SK-N-SH (cell line): ENCODE measurements at regions not wholly inside any gene's neighbourhood (a gene's known extent, or its start where the extent isn't known, plus 50 kb on each side); places are given as distances from the start of the nearest gene placed in this dataset.

ENCODE experiments used
- CTCF ChIA-PET: fragments of 300-600, 350-600 bp; formaldehyde crosslinking; extraction: SDS; loops from one replicate; lab custom pipeline; 2021; lab: Yijun Ruan, JAX
- POLR2A ChIA-PET: fragments of 350-600 bp; sonication (Branson Sonifier 250); formaldehyde crosslinking; extraction: SDS; loops from one replicate; lab custom pipeline; 2020; ENCODE audit warnings: antibody characterized with exemption, inconsistent platforms; lab: Yijun Ruan, JAX
- DNase-seq: peaks from one replicate; pipeline ENCODE4 v3.0.0; 2012
- H2AFZ ChIP-seq: fragments of 200-600 bp; sonication (generic); 2 replicates; pipeline ENCODE4 v1.8.1; 2016; ENCODE audit warnings: antibody characterized with exemption, mild to moderate bottlenecking, low read depth
- H3F3A ChIP-seq: fragments of 200-600 bp; sonication (generic); replicated peaks from 2 replicates; pipeline ENCODE3; 2016; ENCODE audit warnings: antibody characterized with exemption, mild to moderate bottlenecking; ENCODE audit not compliant: insufficient read depth
- H3K27ac ChIP-seq, 2 experiments: fragments of 200-500 bp in 1 of 2; fragments of 200-600 bp in 1 of 2; sonication (Bioruptor generic) in 1 of 2; sonication (generic), shearing (Covaris generic) in 1 of 2; 2 replicates each; pipeline versions ENCODE4 v1.5.1 to v1.6.1; 2014 to 2016; ENCODE audit warnings: low read depth in 2 of 2, inconsistent platforms in 1 of 2, low read length in 1 of 2, mild to moderate bottlenecking in 1 of 2, mixed read lengths in 1 of 2
- H3K27me3 ChIP-seq: fragments of 200-600 bp; sonication (generic), shearing (Covaris generic); 2 replicates; pipeline ENCODE4 v1.6.1; 2016; ENCODE audit warnings: mixed run types; ENCODE audit not compliant: insufficient read depth
- H3K36me3 ChIP-seq, 2 experiments: fragments of 200-500 bp in 1 of 2; fragments of 200-600 bp in 1 of 2; sonication (Bioruptor generic) in 1 of 2; sonication (generic) in 1 of 2; replicated peaks in 1 of 2; 2 replicates each; pipeline versions ENCODE3 to v1.5.1; 2014 to 2016; ENCODE audit warnings: low read length in 1 of 2, mild to moderate bottlenecking in 1 of 2; ENCODE audit not compliant: insufficient read depth in 2 of 2, control insufficient read depth in 1 of 2
- H3K4me1 ChIP-seq, 2 experiments: fragments of 200-500 bp in 1 of 2; fragments of 200-600 bp in 1 of 2; sonication (Bioruptor generic) in 1 of 2; sonication (generic), shearing (Covaris generic) in 1 of 2; 2 replicates each; pipeline versions ENCODE4 v1.5.1 to v1.6.1; 2014 to 2016; ENCODE audit warnings: low read depth in 1 of 2, low read length in 1 of 2, mixed run types in 1 of 2; ENCODE audit not compliant: insufficient read depth in 2 of 2, control insufficient read depth in 1 of 2
- H3K4me2 ChIP-seq: fragments of 200-600 bp; sonication (generic), shearing (Covaris generic); 2 replicates; pipeline ENCODE4 v1.6.1; 2017; ENCODE audit warnings: mixed run types
- H3K4me3 ChIP-seq, 2 experiments: fragments of 200-500 bp in 1 of 2; fragments of 200-600 bp in 1 of 2; sonication (Bioruptor generic) in 1 of 2; sonication (generic), shearing (Covaris generic) in 1 of 2; 2 replicates each; pipeline versions ENCODE4 v1.5.1 to v1.8.1; 2014 to 2016; ENCODE audit warnings: low read depth in 2 of 2, inconsistent platforms in 1 of 2, low read length in 1 of 2, mild to moderate bottlenecking in 1 of 2, mixed read lengths in 1 of 2, moderate library complexity in 1 of 2
- H3K79me2 ChIP-seq: fragments of 200-600 bp; sonication (generic); 2 replicates; pipeline ENCODE4 v1.8.1; 2017; ENCODE audit warnings: mild to moderate bottlenecking; ENCODE audit not compliant: insufficient read depth
- H3K9ac ChIP-seq: fragments of 200-600 bp; sonication (generic); 2 replicates; pipeline ENCODE4 v1.6.1; 2017; ENCODE audit warnings: mixed run types
- H3K9me2 ChIP-seq: fragments of 200-600 bp; sonication (generic); 2 replicates; pipeline ENCODE4 v1.6.1; 2017; ENCODE audit warnings: mixed run types
- H3K9me3 ChIP-seq: fragments of 200-600 bp; sonication (generic); 2 replicates; pipeline ENCODE4 v1.6.1; 2017; ENCODE audit warnings: mixed run types, mild to moderate bottlenecking, moderate library complexity
- H4K20me1 ChIP-seq: fragments of 200-600 bp; sonication (generic); 2 replicates; pipeline ENCODE4 v1.6.1; 2017; ENCODE audit warnings: mild to moderate bottlenecking, mixed run types; ENCODE audit not compliant: insufficient read depth
- ELF1 ChIP-seq: IDR thresholded peaks from 2 replicates; pipeline ENCODE4 v1.4.0; 2012
- EP300 ChIP-seq, 2 experiments: IDR thresholded peaks; 2 replicates each; pipeline versions ENCODE4 v1.4.0 to v1.6.1; 2012; ENCODE audit warnings: borderline replicate concordance in 1 of 2, low read depth in 1 of 2, low read length in 1 of 2
- FOSL2 ChIP-seq: IDR thresholded peaks from 2 replicates; pipeline ENCODE4 v1.4.0; 2012; ENCODE audit warnings: low read depth, mild to moderate bottlenecking, moderate library complexity, borderline replicate concordance
- GATA2 ChIP-seq: sonication (generic); formaldehyde crosslinking; IDR thresholded peaks from 2 replicates; pipeline ENCODE4 v1.5.0; 2020; ENCODE audit warnings: mild to moderate bottlenecking, missing genetic modification reagents
- JUND ChIP-seq: IDR thresholded peaks from 2 replicates; pipeline ENCODE4 v1.4.0; 2012
- NFIC ChIP-seq: IDR thresholded peaks from 2 replicates; pipeline ENCODE4 v1.4.0; 2012; ENCODE audit warnings: borderline replicate concordance
- NRF1 ChIP-seq: IDR thresholded peaks from 2 replicates; pipeline ENCODE4 v1.6.1; 2012; ENCODE audit warnings: low read depth, mild to moderate bottlenecking, low read length
- POLR2AphosphoS5 ChIP-seq: IDR thresholded peaks from 2 replicates; pipeline ENCODE4 v1.6.1; 2012; ENCODE audit warnings: low read depth, low read length
- RFX5 ChIP-seq: IDR thresholded peaks from 2 replicates; pipeline ENCODE4 v1.6.1; 2012; ENCODE audit warnings: mild to moderate bottlenecking, improper control_type of control experiment, low read length
- RXRA ChIP-seq: IDR thresholded peaks from 2 replicates; pipeline ENCODE4 v1.4.0; 2012; ENCODE audit warnings: low read depth, mild to moderate bottlenecking, borderline replicate concordance
- TCF12 ChIP-seq: IDR thresholded peaks from 2 replicates; pipeline ENCODE4 v1.4.0; 2012
- TEAD4 ChIP-seq: IDR thresholded peaks from 2 replicates; pipeline ENCODE4 v1.4.0; 2012; ENCODE audit warnings: mild to moderate bottlenecking, borderline replicate concordance; ENCODE audit not compliant: insufficient read depth
- YY1 ChIP-seq: IDR thresholded peaks from 2 replicates; pipeline ENCODE4 v1.4.0; 2012; ENCODE audit warnings: low read depth, mild to moderate bottlenecking
- WGBS: methylation state at CpG from one replicate; pipeline ENCODE4 v1.1.6; 2017; ENCODE audit warnings: low lambda C conversion rate; 5-methylcytosine and 5-hydroxymethylcytosine counted together
- TF ChIP-seq, protein P1 (sequence below): fragments of 200-600 bp; sonication (generic); IDR thresholded peaks from 2 replicates; pipeline ENCODE4 v1.6.1; 2017; ENCODE audit warnings: antibody characterized with exemption, mild to moderate bottlenecking, moderate library complexity
- TF ChIP-seq, protein P2 (sequence below): IDR thresholded peaks from 2 replicates; pipeline ENCODE4 v1.4.0; 2012; ENCODE audit warnings: low read depth, borderline replicate concordance
- TF ChIP-seq, protein P3 (sequence below): IDR thresholded peaks from 2 replicates; pipeline ENCODE4; 2012

DNA sequence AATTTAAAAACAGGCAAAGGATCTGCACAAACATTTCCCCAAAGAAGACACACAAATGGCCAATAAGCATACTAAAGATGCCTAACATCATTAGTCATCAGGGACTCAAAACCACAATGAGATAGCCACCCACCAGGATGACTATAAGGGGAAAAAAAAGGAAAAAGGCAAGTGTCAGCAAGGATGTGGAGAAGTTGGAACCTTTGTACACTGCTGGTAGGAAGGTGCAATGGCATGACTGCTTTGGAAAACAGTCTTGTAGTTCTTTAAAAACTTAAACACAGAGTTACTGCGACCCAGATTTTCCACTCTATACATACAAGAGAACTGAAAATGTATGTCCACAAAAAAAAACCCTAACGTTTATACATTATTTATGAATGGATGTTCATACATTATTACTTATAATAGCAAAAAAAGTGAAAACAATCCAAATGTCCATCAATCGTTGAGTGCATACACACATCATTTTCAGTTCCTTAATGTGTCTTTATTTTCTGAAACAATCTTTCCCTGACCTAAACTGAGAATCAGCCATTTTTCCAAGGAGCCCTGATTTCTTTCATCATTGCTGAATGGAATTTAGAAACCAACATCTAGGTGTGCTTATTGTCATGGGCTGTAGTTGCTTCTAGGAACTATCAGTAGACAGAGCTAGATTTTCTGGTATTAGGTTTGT, 64.7 kb upstream of the TLK1 start:
- 29% methylated on average over 3 of the region's 3 CpGs for whole genome bisulfite sequencing
- H4K20me1 ChIP-seq = no peaks in the 10 kb centered on the region
- no peaks in the 10 kb centered on the region for H3K4me1 ChIP-seq
- H3K4me2 ChIP-seq = no peak overlapping the region
- H3K27ac ChIP-seq = no peak overlapping the region; a peak in 1 of 4 replicates
- H3K9me2 ChIP-seq = no peaks in the 10 kb centered on the region
- POLR2A ChIA-PET = no interaction called here
- no peaks in the 10 kb centered on the region for H3K36me3 ChIP-seq
- no peaks in the 10 kb centered on the region for H3K27me3 ChIP-seq
- TF ChIP-seq TEAD4 (peak; percentile 58; the same call in 1 of the 2 replicates), YY1 (peak; percentile 41; the same call in 1 of the 2 replicates), ELF1 (no peak), NFIC (peak; percentile 29; the same call in 1 of the 2 replicates), RXRA (no peak), JUND (peak; percentile 90), EP300 (IDR thresholded peaks at IDR 0.05; ENCODE audit: borderline replicate concordance in 1 of 2, low read depth in 1 of 2, low read length in 1 of 2) (peak in 1 of 2 experiments; percentile 39; a peak in 1 of 4 replicates), TCF12 (peak; percentile 72), POLR2AphosphoS5 (peak; percentile 36; the same call in 1 of the 2 replicates), FOSL2 (peak; percentile 94), RFX5 (no peak)
- TF ChIP-seq, protein P1, sequence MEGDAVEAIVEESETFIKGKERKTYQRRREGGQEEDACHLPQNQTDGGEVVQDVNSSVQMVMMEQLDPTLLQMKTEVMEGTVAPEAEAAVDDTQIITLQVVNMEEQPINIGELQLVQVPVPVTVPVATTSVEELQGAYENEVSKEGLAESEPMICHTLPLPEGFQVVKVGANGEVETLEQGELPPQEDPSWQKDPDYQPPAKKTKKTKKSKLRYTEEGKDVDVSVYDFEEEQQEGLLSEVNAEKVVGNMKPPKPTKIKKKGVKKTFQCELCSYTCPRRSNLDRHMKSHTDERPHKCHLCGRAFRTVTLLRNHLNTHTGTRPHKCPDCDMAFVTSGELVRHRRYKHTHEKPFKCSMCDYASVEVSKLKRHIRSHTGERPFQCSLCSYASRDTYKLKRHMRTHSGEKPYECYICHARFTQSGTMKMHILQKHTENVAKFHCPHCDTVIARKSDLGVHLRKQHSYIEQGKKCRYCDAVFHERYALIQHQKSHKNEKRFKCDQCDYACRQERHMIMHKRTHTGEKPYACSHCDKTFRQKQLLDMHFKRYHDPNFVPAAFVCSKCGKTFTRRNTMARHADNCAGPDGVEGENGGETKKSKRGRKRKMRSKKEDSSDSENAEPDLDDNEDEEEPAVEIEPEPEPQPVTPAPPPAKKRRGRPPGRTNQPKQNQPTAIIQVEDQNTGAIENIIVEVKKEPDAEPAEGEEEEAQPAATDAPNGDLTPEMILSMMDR = peak; percentile 47
- TF ChIP-seq, protein P2, sequence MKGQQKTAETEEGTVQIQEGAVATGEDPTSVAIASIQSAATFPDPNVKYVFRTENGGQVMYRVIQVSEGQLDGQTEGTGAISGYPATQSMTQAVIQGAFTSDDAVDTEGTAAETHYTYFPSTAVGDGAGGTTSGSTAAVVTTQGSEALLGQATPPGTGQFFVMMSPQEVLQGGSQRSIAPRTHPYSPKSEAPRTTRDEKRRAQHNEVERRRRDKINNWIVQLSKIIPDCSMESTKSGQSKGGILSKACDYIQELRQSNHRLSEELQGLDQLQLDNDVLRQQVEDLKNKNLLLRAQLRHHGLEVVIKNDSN = no peak
- TF ChIP-seq, protein P3, sequence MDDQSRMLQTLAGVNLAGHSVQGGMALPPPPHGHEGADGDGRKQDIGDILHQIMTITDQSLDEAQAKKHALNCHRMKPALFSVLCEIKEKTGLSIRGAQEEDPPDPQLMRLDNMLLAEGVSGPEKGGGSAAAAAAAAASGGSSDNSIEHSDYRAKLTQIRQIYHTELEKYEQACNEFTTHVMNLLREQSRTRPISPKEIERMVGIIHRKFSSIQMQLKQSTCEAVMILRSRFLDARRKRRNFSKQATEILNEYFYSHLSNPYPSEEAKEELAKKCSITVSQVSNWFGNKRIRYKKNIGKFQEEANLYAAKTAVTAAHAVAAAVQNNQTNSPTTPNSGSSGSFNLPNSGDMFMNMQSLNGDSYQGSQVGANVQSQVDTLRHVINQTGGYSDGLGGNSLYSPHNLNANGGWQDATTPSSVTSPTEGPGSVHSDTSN = peak; percentile 54
- no peaks in the 10 kb centered on the region for H3F3A ChIP-seq
- H3K4me3 ChIP-seq = no peak overlapping the region
- DNase-seq = no peak
- H2AFZ ChIP-seq = peak overlapping the region; percentile 62; the same call in 1 of the 2 replicates
- CTCF ChIA-PET = no interaction called here
- H3K79me2 ChIP-seq = no peaks in the 10 kb centered on the region
- no peak overlapping the region for H3K9ac ChIP-seq
- H3K9me3 ChIP-seq = peaks cover 6% of the 10 kb centered on the region; the same call in 1 of the 2 replicates

DNA sequence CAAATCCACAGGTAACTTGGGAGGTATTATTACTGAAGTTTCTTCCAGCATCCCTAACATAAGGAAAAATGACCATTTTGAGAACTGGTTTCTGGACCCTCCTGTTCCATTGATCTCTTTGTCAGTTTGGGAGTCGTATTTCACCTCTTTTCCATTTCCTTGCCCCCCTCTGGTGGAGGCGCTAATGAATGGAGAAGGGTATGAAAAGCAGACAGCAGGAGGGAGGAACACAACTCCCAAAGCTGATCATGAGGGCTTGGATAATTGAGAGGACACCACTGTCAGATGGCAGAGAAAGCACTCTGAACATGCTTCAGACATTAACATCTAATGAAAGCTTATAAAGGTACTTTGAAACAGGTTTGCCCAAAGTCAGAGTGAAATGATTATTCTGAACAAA, 56.6 kb upstream of the TLK1 start:
- Histone ChIP-seq H3F3A (no peaks in the 10 kb centered on the region), H3K27me3 (no peaks in the 10 kb centered on the region), H3K27ac (no peak overlapping the region), H3K79me2 (no peaks in the 10 kb centered on the region), H3K36me3 (no peaks in the 10 kb centered on the region), H3K9me2 (no peaks in the 10 kb centered on the region), H2AFZ (no peak overlapping the region), H3K4me1 (no peaks in the 10 kb centered on the region), H3K4me3 (no peak overlapping the region), H3K4me2 (no peak overlapping the region), H3K9me3 (no peaks in the 10 kb centered on the region), H3K9ac (no peak overlapping the region), H4K20me1 (no peaks in the 10 kb centered on the region)
- TF ChIP-seq, protein P1 = no peak
- TF ChIP-seq NRF1 (no peak), TEAD4 (no peak), JUND (no peak), GATA2 (CRISPR knock-in tag) (no peak), ELF1 (no peak)
- WGBS = 77% methylated on average over 2 of the region's 2 CpGs
- ChIA-PET POLR2A (no interaction called here), CTCF (no interaction called here)
- no peak for DNase-seq
